K562 (cell line): ENCODE measurements at regions not wholly inside any gene's neighbourhood (a gene's known extent, or its start where the extent isn't known, plus 50 kb on each side); places are given as distances from the start of the nearest gene placed in this dataset.
A peak's percentile ranks its signal among the peaks of the same experiment; 100 is the strongest.

Experiments
- CAMTA2 ChIP-seq: fragments of 250-450 bp; sonication (Bioruptor Pico); conservative IDR thresholded peaks from 2 replicates; pipeline ENCODE4 v1.5.1; 2022
- CBFB ChIP-seq: sonication (generic); formaldehyde crosslinking; IDR thresholded peaks from 2 replicates; pipeline ENCODE4 v1.4.0; 2020; ENCODE audit warnings: mild to moderate bottlenecking, missing genetic modification reagents
- CCNT2 ChIP-seq: IDR thresholded peaks from 2 replicates; pipeline ENCODE4 v1.6.1; 2011; ENCODE audit warnings: borderline replicate concordance, low read depth, mild to moderate bottlenecking, moderate library complexity, mixed read lengths, low read length; ENCODE audit not compliant: insufficient read length; ENCODE audit errors: extremely low read depth
- CEBPG ChIP-seq, 3 experiments: fragments of 200-800 bp in 1 of 3; sonication (Bioruptor generic) in 1 of 3; sonication (generic) in 1 of 3; formaldehyde crosslinking in 1 of 3; IDR thresholded peaks in 2 of 3; conservative IDR thresholded peaks in 1 of 3; 2 replicates each; pipeline versions ENCODE4 v1.6.1 to v1.8.0; 2016 to 2022; ENCODE audit warnings: missing compliant biosample characterization in 2 of 3, missing genetic modification characterization in 2 of 3, mild to moderate bottlenecking in 1 of 3, missing genetic modification reagents in 1 of 3
- HMG20B ChIP-seq: fragments of 250-450 bp; sonication (Bioruptor Pico); IDR thresholded peaks from 2 replicates; pipeline ENCODE4 v1.5.0; 2021; ENCODE audit warnings: mild to moderate bottlenecking
- HNRNPUL1 ChIP-seq: fragments of 200-400 bp; formaldehyde crosslinking; IDR thresholded peaks from 2 replicates; pipeline ENCODE4 v1.6.1; 2017; ENCODE audit warnings: low read length
- KDM2B ChIP-seq: fragments of 250-450 bp; sonication (Bioruptor Pico); IDR thresholded peaks from 2 replicates; pipeline ENCODE4 v1.8.0; 2021; ENCODE audit warnings: mild to moderate bottlenecking, moderate library complexity
- TARDBP ChIP-seq: fragments of 450-650 bp; IDR thresholded peaks from 2 replicates; pipeline ENCODE4 v1.6.1; 2016
- ZBTB49 ChIP-seq: sonication (generic); formaldehyde crosslinking; IDR thresholded peaks from 2 replicates; pipeline ENCODE4 v1.8.0; 2022; ENCODE audit warnings: missing genetic modification reagents, mild to moderate bottlenecking, borderline replicate concordance
- ZNF699 ChIP-seq: fragments of 250-450 bp; sonication (Bioruptor Pico); IDR thresholded peaks from 2 replicates; pipeline ENCODE4 v1.8.0; 2021; ENCODE audit warnings: mild to moderate bottlenecking, moderate library complexity; ENCODE audit not compliant: insufficient replicate concordance
- TF ChIP-seq, protein P1 (sequence below): fragments of 250-450 bp; sonication (Bioruptor Pico); IDR thresholded peaks from 2 replicates; pipeline ENCODE4 v1.9.0; 2021; ENCODE audit warnings: mild to moderate bottlenecking, inconsistent platforms
- TF ChIP-seq, protein P2 (sequence below), 2 experiments: IDR thresholded peaks in 1 of 2; conservative IDR thresholded peaks in 1 of 2; 2 replicates each; pipeline ENCODE4 v1.6.1; 2016; ENCODE audit warnings: low read depth in 2 of 2, mild to moderate bottlenecking in 1 of 2, missing compliant biosample characterization in 1 of 2, missing genetic modification characterization in 1 of 2, moderate library complexity in 1 of 2
- TF ChIP-seq, protein P3 (sequence below): fragments of 250-450 bp; sonication (Bioruptor Pico); IDR thresholded peaks from 2 replicates; pipeline ENCODE4 v1.4.0; 2020; ENCODE audit warnings: mild to moderate bottlenecking, moderate library complexity

GRCh38 chr13:50187352-50188029 is 172.2 kb downstream of the KCNRG start (continued):
- TF ChIP-seq, protein P1, sequence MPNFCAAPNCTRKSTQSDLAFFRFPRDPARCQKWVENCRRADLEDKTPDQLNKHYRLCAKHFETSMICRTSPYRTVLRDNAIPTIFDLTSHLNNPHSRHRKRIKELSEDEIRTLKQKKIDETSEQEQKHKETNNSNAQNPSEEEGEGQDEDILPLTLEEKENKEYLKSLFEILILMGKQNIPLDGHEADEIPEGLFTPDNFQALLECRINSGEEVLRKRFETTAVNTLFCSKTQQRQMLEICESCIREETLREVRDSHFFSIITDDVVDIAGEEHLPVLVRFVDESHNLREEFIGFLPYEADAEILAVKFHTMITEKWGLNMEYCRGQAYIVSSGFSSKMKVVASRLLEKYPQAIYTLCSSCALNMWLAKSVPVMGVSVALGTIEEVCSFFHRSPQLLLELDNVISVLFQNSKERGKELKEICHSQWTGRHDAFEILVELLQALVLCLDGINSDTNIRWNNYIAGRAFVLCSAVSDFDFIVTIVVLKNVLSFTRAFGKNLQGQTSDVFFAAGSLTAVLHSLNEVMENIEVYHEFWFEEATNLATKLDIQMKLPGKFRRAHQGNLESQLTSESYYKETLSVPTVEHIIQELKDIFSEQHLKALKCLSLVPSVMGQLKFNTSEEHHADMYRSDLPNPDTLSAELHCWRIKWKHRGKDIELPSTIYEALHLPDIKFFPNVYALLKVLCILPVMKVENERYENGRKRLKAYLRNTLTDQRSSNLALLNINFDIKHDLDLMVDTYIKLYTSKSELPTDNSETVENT (CRISPR knock-in tag) = no peak
- TF ChIP-seq CCNT2 (no peak), TARDBP (no peak), HMG20B (CRISPR knock-in tag) (no peak), ZBTB49 (no peak), CAMTA2 (CRISPR knock-in tag) (no peak), CBFB (CRISPR knock-in tag) (no peak), KDM2B (CRISPR knock-in tag) (no peak), ZNF699 (CRISPR knock-in tag) (no peak), HNRNPUL1 (no peak), CEBPG (CRISPR knock-in tag; IDR thresholded peaks at IDR 0.05) (peak; percentile 55; the same call in 1 of the 2 replicates), CEBPG (tag; conservative IDR thresholded peaks at IDR 0.05 in 1 of 2, IDR thresholded peaks at IDR 0.05 in 1 of 2) (peak; percentile 74 to 75)
- TF ChIP-seq, protein P2, sequence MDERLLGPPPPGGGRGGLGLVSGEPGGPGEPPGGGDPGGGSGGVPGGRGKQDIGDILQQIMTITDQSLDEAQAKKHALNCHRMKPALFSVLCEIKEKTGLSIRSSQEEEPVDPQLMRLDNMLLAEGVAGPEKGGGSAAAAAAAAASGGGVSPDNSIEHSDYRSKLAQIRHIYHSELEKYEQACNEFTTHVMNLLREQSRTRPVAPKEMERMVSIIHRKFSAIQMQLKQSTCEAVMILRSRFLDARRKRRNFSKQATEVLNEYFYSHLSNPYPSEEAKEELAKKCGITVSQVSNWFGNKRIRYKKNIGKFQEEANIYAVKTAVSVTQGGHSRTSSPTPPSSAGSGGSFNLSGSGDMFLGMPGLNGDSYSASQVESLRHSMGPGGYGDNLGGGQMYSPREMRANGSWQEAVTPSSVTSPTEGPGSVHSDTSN (CRISPR knock-in tag; IDR thresholded peaks at IDR 0.05; ENCODE audit: low read depth) = no peak
- TF ChIP-seq, protein P2 (tag; conservative IDR thresholded peaks at IDR 0.05; ENCODE audit: low read depth) = no peak
- TF ChIP-seq, protein P3, sequence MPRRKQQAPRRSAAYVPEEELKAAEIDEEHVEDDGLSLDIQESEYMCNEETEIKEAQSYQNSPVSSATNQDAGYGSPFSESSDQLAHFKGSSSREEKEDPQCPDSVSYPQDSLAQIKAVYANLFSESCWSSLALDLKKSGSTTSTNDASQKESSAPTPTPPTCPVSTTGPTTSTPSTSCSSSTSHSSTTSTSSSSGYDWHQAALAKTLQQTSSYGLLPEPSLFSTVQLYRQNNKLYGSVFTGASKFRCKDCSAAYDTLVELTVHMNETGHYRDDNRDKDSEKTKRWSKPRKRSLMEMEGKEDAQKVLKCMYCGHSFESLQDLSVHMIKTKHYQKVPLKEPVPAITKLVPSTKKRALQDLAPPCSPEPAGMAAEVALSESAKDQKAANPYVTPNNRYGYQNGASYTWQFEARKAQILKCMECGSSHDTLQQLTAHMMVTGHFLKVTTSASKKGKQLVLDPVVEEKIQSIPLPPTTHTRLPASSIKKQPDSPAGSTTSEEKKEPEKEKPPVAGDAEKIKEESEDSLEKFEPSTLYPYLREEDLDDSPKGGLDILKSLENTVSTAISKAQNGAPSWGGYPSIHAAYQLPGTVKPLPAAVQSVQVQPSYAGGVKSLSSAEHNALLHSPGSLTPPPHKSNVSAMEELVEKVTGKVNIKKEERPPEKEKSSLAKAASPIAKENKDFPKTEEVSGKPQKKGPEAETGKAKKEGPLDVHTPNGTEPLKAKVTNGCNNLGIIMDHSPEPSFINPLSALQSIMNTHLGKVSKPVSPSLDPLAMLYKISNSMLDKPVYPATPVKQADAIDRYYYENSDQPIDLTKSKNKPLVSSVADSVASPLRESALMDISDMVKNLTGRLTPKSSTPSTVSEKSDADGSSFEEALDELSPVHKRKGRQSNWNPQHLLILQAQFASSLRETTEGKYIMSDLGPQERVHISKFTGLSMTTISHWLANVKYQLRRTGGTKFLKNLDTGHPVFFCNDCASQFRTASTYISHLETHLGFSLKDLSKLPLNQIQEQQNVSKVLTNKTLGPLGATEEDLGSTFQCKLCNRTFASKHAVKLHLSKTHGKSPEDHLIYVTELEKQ (CRISPR knock-in tag) = no peak
